ENCODE measurements at regions not wholly inside any gene's neighbourhood (a gene's known extent, or its start where the extent isn't known, plus 50 kb on each side); places are given as distances from the start of the nearest gene placed in this dataset.

DNA sequence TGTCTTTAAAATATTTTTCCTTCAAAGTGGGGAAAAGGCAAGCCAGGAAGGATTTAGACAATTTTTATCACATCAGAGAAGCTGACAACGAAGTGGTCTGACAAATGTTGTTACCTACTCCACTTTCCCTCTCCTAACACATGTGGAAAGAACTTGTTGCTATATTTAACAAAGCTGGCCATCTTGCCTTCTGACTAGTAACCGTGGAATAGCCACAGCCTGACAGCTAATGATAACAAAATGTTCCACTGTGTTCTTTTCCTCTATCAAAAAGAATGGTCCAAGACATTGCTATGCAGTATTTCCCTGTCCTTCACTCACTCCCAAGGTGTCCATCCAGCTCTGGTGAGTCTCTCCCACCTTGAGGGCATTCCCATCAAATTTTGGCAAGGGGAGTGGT lies 481.4 kb upstream of the THBS1 start:
- Histone ChIP-seq H3K4me1 (ENCODE audit: low read length) (no peaks in the 10 kb centered on the region), H3K27me3 (ENCODE audit: low read depth, low read length) (peaks cover 25% of the 10 kb centered on the region; the same call in 1 of the 2 replicates), H4K20me1 (ENCODE audit: insufficient read depth, low read length) (no peaks in the 10 kb centered on the region), H3K4me2 (ENCODE audit: low read length) (no peak overlapping the region), H3K79me2 (ENCODE audit: low read length) (no peaks in the 10 kb centered on the region), H3K9me3 (ENCODE audit: insufficient read depth, low read length) (no peaks in the 10 kb centered on the region), H2AFZ (ENCODE audit: low read depth, low read length) (no peak overlapping the region), H3K36me3 (replicated peaks; ENCODE audit: low read depth, low read length) (no peaks in the 10 kb centered on the region), H3K9ac (ENCODE audit: low read length) (no peak overlapping the region), H3K27ac (ENCODE audit: low read length) (no peak overlapping the region), H3K4me3 (ENCODE audit: low read length) (no peak overlapping the region)
- TF ChIP-seq, protein P1, sequence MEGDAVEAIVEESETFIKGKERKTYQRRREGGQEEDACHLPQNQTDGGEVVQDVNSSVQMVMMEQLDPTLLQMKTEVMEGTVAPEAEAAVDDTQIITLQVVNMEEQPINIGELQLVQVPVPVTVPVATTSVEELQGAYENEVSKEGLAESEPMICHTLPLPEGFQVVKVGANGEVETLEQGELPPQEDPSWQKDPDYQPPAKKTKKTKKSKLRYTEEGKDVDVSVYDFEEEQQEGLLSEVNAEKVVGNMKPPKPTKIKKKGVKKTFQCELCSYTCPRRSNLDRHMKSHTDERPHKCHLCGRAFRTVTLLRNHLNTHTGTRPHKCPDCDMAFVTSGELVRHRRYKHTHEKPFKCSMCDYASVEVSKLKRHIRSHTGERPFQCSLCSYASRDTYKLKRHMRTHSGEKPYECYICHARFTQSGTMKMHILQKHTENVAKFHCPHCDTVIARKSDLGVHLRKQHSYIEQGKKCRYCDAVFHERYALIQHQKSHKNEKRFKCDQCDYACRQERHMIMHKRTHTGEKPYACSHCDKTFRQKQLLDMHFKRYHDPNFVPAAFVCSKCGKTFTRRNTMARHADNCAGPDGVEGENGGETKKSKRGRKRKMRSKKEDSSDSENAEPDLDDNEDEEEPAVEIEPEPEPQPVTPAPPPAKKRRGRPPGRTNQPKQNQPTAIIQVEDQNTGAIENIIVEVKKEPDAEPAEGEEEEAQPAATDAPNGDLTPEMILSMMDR (IDR thresholded peaks at IDR 0.05; ENCODE audit: low read depth, low read length) = no peak
- TF ChIP-seq EZH2phosphoT487 (IDR thresholded peaks at IDR 0.05; ENCODE audit: low read depth) = no peak

DNA sequence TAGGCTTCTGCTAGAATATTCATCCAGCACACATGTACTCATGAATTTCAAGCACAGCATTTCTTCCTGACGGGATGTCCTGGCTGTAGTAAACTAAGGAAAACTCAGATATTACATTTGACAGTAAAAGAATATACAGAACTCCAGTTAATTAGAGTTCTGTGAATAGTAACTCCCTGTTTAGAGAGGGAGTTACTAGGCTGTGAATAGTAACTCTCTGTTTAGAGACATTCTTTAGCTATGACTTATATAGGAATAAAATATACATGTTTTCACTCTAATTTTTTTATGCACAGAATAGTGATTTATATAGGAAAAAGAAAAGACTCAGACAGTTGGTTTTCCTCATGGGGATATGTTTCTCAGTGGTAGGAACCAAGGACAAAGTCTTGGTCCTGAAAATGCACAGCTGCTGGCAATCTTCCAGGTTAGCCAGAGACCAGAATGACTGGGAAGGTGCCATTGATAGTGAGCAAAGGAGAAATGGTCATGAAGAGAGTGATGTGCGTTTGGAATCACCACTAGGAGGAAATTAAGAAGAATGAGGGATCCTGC lies 480.7 kb upstream of the THBS1 start:
- Histone ChIP-seq H3K4me1 (ENCODE audit: low read length) (no peaks in the 10 kb centered on the region), H2AFZ (ENCODE audit: low read depth, low read length) (no peak overlapping the region), H3K4me3 (ENCODE audit: low read length) (no peak overlapping the region), H3K27me3 (ENCODE audit: low read depth, low read length) (peaks cover 25% of the 10 kb centered on the region; the same call in 1 of the 2 replicates), H3K79me2 (ENCODE audit: low read length) (no peaks in the 10 kb centered on the region), H3K27ac (ENCODE audit: low read length) (no peak overlapping the region), H3K9ac (ENCODE audit: low read length) (no peak overlapping the region), H3K36me3 (replicated peaks; ENCODE audit: low read depth, low read length) (no peaks in the 10 kb centered on the region), H3K9me3 (ENCODE audit: insufficient read depth, low read length) (no peaks in the 10 kb centered on the region), H3K4me2 (ENCODE audit: low read length) (no peak overlapping the region), H4K20me1 (ENCODE audit: insufficient read depth, low read length) (no peaks in the 10 kb centered on the region)
- TF ChIP-seq, protein P1 (IDR thresholded peaks at IDR 0.05; ENCODE audit: low read depth, low read length) = no peak
- no peak for TF ChIP-seq EZH2phosphoT487 (IDR thresholded peaks at IDR 0.05; ENCODE audit: low read depth)

DNA sequence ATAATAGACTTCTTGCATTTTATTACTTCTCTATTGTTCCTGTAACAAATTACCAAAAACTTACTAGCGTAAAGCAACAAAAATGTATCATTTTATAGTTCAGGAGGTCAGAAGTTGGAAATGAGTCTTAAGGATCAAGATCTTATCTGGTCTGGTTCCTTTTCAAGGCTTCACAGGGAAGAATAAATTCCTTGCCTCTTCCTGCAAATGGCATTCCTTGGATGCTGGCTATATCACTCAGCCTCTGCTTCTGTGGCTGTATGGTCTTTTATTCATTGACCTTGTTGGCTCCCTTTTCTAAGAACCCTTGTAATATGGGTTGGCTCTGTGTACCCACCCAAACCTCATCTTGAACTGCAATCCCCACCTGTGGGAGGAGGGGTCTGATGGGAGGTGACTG lies 478.4 kb upstream of the THBS1 start:
- Histone ChIP-seq H3K4me2 (ENCODE audit: low read length) (no peak overlapping the region), H4K20me1 (ENCODE audit: insufficient read depth, low read length) (no peaks in the 10 kb centered on the region), H3K4me3 (ENCODE audit: low read length) (no peak overlapping the region), H3K9ac (ENCODE audit: low read length) (no peak overlapping the region), H2AFZ (ENCODE audit: low read depth, low read length) (no peak overlapping the region), H3K79me2 (ENCODE audit: low read length) (no peaks in the 10 kb centered on the region), H3K4me1 (ENCODE audit: low read length) (no peaks in the 10 kb centered on the region), H3K27me3 (ENCODE audit: low read depth, low read length) (peaks cover 20% of the 10 kb centered on the region; the same call in 1 of the 2 replicates), H3K27ac (ENCODE audit: low read length) (no peak overlapping the region), H3K9me3 (ENCODE audit: insufficient read depth, low read length) (no peaks in the 10 kb centered on the region), H3K36me3 (replicated peaks; ENCODE audit: low read depth, low read length) (no peaks in the 10 kb centered on the region)
- no peak for TF ChIP-seq EZH2phosphoT487 (IDR thresholded peaks at IDR 0.05; ENCODE audit: low read depth)
- TF ChIP-seq, protein P1 (IDR thresholded peaks at IDR 0.05; ENCODE audit: low read depth, low read length) = no peak

DNA sequence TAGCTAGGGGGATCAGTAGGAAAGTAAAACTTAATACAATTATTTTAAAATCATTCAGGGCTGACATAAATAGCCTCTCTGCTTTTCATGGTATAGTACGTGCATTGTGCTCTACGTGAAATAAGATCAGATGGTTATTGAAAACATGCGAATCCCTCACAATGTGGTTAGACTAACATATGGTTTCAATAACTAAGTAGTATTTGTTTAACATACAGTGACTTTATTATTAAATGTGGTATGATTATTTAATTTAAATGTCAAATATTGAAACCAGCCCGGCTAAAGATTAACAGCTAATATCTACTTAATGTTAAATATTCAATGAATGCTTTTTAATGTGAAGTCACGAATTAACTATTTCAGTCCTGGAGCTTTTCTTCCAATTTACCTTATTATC lies 473.9 kb upstream of the THBS1 start:
- H3K9ac ChIP-seq (ENCODE audit: low read length) = no peak overlapping the region
- no peak overlapping the region for H3K4me2 ChIP-seq (ENCODE audit: low read length)
- H3K9me3 ChIP-seq (ENCODE audit: insufficient read depth, low read length) = no peaks in the 10 kb centered on the region
- no peaks in the 10 kb centered on the region for H3K36me3 ChIP-seq (replicated peaks; ENCODE audit: low read depth, low read length)
- H4K20me1 ChIP-seq (ENCODE audit: insufficient read depth, low read length) = no peaks in the 10 kb centered on the region
- no peaks in the 10 kb centered on the region for H3K4me1 ChIP-seq (ENCODE audit: low read length)
- no peak for TF ChIP-seq EZH2phosphoT487 (IDR thresholded peaks at IDR 0.05; ENCODE audit: low read depth)
- H3K79me2 ChIP-seq (ENCODE audit: low read length) = no peaks in the 10 kb centered on the region
- no peak overlapping the region for H2AFZ ChIP-seq (ENCODE audit: low read depth, low read length)
- H3K27ac ChIP-seq (ENCODE audit: low read length) = no peak overlapping the region
- no peak overlapping the region for H3K4me3 ChIP-seq (ENCODE audit: low read length)
- peaks cover 2% of the 10 kb centered on the region; the same call in 1 of the 2 replicates for H3K27me3 ChIP-seq (ENCODE audit: low read depth, low read length)

Measured in OCI-LY3 (cell line).